Ramos (cell line): ENCODE measurements at regions not wholly inside any gene's neighbourhood (a gene's known extent, or its start where the extent isn't known, plus 50 kb on each side); places are given as distances from the start of the nearest gene placed in this dataset.
"Not testable (repeated sequence)": the region's sequence is repeated elsewhere in the genome, so short reads cannot be mapped to it uniquely, and the experiment has no call there.

ENCODE experiments used
- in situ Hi-C: fragments of 300-500 bp; cut with MboI; formaldehyde crosslinking; loops from one replicate; pipeline ENCODE4 v1.14.3; 2022; ENCODE audit warnings: low sequenced_read_pairs; ENCODE audit not compliant: unreplicated experiment

- in situ Hi-C loops, result no loop called here
Observed at GRCh38 chr18:52190195-52190594, 149.8 kb upstream of the DCC start.

GRCh38 chr18:52190631-52191030, 149.4 kb upstream of the DCC start:
- in situ Hi-C loops, result no loop called here

GRCh38 chr18:52200406-52200805, 139.6 kb upstream of the DCC start:
- in situ Hi-C loops, result no loop called here

- in situ Hi-C loops, result no loop called here
Observed at GRCh38 chr18:52200921-52201663, 138.9 kb upstream of the DCC start.

- in situ Hi-C loops, result no loop called here
Observed at GRCh38 chr18:52208646-52209045, 131.4 kb upstream of the DCC start.

- in situ Hi-C loops, result no loop called here
Observed at GRCh38 chr18:52216109-52216508, 123.9 kb upstream of the DCC start.

- in situ Hi-C loops, result no loop called here
Observed at GRCh38 chr18:52216666-52217065, 123.3 kb upstream of the DCC start.

- in situ Hi-C loops, result no loop called here
Observed at GRCh38 chr18:52219102-52219501, 120.9 kb upstream of the DCC start.

- in situ Hi-C loops, result no loop called here
Observed at GRCh38 chr18:52220062-52220591, 119.9 kb upstream of the DCC start.

GRCh38 chr18:52222211-52222610, 117.8 kb upstream of the DCC start:
- in situ Hi-C loops, result no loop called here

GRCh38 chr18:52227536-52227935, 112.5 kb upstream of the DCC start:
- in situ Hi-C loops, result no loop called here

GRCh38 chr18:52228166-52228565, 111.8 kb upstream of the DCC start:
- in situ Hi-C loops, result no loop called here

- in situ Hi-C loops, result no loop called here
Observed at GRCh38 chr18:52236131-52236530, 103.9 kb upstream of the DCC start.

- in situ Hi-C loops, result no loop called here
Observed at GRCh38 chr18:52237551-52237950, 102.4 kb upstream of the DCC start.

- in situ Hi-C loops, result no loop called here
Observed at GRCh38 chr18:52242711-52243110, 97.3 kb upstream of the DCC start.

GRCh38 chr18:52244658-52245057, 95.3 kb upstream of the DCC start:
- in situ Hi-C loops, result no loop called here

- in situ Hi-C loops, result no loop called here
Observed at GRCh38 chr18:52254367-52254766, 85.6 kb upstream of the DCC start.

GRCh38 chr18:52257417-52257816, 82.6 kb upstream of the DCC start:
- in situ Hi-C loops, result not testable (repeated sequence)

GRCh38 chr18:52275817-52276216, 64.2 kb upstream of the DCC start:
- in situ Hi-C loops, result loop anchor here (25.0 kb wide), 1 partner anchor 1164 kb away; no protein-coding TSS in a partner anchor

- in situ Hi-C loops, result loop anchor here (25.0 kb wide), 1 partner anchor 1165 kb away; no protein-coding TSS in a partner anchor
Observed at GRCh38 chr18:52277785-52278184, 62.2 kb upstream of the DCC start.

- in situ Hi-C loops, result loop anchor here (25.0 kb wide), 1 partner anchor 1166 kb away; no protein-coding TSS in a partner anchor
Observed at GRCh38 chr18:52278191-52278590, 61.8 kb upstream of the DCC start.

- in situ Hi-C loops, result loop anchor here (25.0 kb wide), 1 partner anchor 1168 kb away; no protein-coding TSS in a partner anchor
Observed at GRCh38 chr18:52280702-52281101, 59.3 kb upstream of the DCC start.
